NCI-H345 treated with DMSO at 0.1 percent for 48 hours (cell line): ENCODE measurements at regions not wholly inside any gene's neighbourhood (a gene's known extent, or its start where the extent isn't known, plus 50 kb on each side); places are given as distances from the start of the nearest gene placed in this dataset.
"Not testable (repeated sequence)": the region's sequence is repeated elsewhere in the genome, so short reads cannot be mapped to it uniquely, and the experiment has no call there.

Source experiments
- DNase-seq: peaks from one replicate; lab custom pipeline; 2025; ENCODE audit not compliant: unreplicated experiment; lab: John Stamatoyannopoulos, UW

GRCh38 chr6:147651-148050, 144.6 kb upstream of the DUSP22 start:
- DNase-seq: not testable (repeated sequence)

DNA sequence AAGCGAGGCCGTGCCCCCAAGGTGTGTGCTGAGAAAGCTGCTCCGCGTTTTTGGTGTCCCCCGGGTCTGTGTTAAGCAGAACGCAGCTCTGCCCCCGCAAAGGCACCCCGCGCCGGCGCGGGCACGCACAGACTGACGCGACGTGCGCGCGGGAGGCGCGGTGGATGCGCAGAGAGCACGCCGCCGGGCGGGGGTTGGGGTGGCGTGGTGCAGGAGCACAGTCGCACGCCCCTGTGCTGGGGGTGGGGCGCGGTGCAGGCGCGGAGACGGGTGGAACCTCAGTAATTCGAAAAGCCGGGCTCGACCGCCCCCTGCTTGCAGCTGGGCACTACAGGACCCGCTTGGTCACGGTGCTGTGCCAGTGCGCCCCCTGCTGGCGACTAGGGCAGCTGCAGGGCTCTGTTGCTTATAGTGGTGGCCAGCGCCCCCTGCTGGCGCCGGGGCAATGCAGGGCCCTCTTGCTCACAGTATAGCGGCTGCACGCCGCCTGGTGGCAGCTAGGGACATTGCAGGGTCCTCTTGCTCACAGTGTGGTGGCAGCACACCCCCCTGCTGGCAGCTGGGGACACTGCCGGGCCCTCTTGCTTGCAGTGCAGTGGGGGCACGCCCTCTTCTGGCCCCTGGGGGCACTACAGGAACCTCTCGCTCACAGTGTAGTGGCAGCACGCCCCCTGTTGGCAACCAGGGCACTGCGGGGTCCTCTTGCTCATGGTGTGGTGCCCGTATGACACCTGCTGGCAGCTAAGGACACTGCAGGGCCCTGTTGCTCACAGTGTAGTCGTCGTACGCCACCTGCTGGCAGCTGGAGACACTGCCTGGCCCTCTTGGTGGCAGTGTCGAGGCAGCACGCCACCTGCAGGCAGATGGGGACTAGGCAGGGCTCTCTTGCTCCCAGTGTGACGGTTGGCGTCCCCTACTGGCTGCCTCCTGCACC, 144.0 kb upstream of the DUSP22 start:
- not testable (repeated sequence) for DNase-seq

- DNase-seq: not testable (repeated sequence)
Observed at GRCh38 chr6:150147-150546, 142.1 kb upstream of the DUSP22 start.

GRCh38 chr6:152436-152835, 139.9 kb upstream of the DUSP22 start:
- DNase-seq: not testable (repeated sequence)

DNA sequence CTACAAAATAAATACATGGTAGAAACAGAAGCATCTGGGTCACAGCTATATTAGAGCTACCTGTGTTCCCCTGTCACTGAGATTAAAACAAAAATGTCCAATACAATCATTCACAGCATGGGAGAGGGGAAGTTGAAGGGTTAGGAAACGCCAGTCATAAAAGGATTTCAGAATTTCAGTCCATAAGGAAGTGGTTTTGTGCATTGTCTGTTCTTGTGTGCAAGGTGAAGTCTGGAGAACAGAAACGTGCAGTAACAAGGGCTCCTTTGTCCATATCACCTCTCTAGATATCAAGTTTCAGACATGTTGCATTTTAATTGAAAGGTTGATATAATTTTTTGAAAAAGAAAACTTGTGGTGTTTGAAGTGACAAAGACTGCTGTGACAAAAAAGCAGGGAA, 139.3 kb upstream of the DUSP22 start:
- DNase-seq: not testable (repeated sequence)

DNA sequence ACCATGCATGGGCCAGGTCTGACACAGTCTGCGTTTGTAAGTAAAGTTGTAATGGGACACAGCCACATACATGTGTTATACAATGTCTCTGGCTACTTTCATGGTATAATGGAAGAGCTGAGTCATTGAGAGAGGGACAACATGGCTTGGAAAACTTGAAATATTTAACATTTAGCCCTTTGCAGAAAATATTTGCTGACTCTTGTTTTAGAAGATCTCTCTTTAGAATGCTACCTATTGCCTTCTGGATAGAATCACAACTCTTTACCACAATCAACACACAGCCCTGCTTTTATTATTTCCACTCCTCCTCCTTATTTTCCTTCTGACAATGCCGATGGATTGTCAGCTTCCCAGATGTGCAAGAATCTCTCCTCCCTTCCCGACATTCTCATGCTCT, 138.4 kb upstream of the DUSP22 start:
- DNase-seq: not testable (repeated sequence)

GRCh38 chr6:154321-155092, 137.8 kb upstream of the DUSP22 start:
- not testable (repeated sequence) for DNase-seq

DNA sequence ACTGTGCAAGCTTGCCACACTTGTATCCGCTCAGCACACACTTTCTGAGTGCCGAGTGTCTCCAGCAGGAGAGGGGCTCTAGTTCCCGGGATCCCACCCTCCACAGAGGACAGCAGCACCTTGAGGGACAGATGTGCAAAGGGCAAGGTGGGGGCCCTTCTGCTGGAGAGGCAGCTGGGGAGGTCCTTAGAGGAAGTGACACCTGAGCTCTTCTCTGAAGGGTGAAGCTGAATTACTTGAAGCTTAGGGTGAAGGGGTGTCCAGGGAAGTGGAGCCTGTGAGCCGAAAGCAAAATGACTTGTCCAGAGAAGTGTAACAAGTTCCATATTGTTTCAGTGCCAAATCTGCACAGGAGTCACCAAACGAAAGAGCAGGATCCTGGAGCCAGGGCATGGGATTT, 136.3 kb upstream of the DUSP22 start:
- no peak for DNase-seq

DNA sequence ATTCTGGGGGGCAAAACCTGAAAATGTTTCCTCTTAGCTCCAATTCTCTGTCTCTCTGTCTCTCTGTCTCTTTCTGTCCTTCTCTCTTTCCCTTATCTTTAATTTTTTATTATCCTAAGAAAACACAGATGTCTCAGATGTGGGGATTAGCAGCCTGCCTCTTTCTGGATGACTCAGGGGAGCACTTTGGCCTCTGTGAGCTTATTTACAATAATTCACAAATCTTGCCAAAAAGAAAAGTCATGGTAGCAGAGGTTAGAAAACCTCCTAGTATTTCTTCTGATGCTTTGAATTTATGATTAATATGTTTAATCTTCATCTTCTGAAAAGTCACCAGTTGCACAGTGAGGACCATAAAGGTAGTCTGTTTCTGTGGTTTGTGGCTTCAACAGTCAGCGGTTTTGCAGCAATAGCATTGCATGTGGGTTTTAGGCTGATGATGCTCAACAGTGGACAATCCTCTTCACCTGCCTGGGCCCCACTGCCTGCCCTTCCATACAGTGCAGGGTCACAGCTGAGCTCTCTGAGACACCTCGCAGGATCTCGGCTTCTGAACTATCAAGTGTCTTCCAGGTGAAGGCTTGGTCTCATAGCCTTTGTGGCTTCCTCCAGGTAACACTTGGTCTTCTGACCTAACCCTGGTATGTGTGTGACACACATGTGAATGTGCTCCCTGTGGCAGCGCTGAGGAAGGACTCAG, 135.7 kb upstream of the DUSP22 start:
- not testable (repeated sequence) for DNase-seq

DNA sequence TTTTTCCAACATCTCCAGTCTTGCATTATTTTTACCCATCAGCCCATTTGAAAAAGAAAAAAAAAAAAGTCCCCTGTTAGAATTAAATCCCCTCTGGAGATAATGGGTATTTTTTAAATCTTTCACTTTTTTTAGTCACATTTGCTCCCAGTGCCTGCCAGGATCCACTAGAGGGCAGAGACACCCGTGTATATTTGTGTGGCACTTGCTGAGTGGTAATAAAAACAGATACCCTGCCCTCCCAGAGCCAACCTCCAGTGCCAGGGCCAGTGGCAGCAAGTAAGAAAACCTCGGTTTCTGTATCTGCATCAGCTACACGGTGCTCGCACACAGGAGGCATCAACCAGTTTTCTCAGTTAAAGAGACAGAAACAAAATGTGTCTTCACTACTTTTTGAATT, 135.1 kb upstream of the DUSP22 start:
- not testable (repeated sequence) for DNase-seq

GRCh38 chr6:161657-162056, 130.6 kb upstream of the DUSP22 start:
- DNase-seq: not testable (repeated sequence)

GRCh38 chr6:164720-165119, 127.6 kb upstream of the DUSP22 start:
- no peak for DNase-seq

GRCh38 chr6:165263-165662, 127.0 kb upstream of the DUSP22 start:
- DNase-seq: no peak

- DNase-seq: no peak
Observed at GRCh38 chr6:165906-166305, 126.4 kb upstream of the DUSP22 start.

DNA sequence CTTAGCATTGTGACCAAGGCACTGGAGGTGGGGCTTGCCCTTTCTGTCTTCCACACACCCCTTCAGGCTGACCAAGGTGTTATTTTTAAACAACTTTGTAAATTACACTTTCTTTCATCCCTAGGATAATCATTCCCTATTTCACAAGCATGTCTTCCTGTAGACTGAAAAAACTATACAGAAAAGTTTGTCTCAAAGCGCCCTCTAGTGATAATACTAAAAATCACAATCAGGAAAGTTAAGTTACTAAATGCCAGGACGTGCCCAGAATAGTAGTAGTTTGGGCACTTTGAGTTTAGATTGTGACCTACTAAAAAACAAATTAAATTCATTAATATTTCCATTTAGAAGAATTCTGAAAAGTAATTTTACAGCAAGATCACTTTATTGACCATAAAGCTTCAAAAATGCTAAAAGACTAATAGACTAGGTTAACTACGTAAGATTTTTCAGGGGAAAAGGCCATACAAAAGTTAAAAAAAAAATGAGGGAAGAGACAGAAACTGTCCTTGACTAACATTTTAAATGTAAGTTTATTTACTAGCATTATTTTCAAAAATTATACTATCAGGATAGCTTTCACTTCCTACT, 123.3 kb upstream of the DUSP22 start:
- DNase-seq: no peak

DNA sequence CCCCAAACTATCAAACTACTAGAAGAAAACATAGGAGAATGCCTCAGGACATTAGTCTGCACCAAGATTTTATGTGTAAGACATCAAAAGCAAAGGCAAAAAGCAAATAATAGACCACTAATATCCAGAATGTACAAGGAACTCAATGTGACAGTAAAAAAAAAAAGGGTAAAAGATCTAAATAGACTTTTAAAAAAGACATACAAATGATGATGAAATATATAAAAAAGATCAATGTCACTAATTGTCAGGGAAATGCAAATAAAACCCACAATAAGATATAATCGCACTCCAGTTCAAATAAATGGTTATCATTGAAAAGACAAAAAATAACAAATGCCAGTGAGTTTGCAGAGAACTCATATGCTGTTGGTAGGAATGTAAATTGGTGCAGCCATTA, 118.3 kb upstream of the DUSP22 start:
- DNase-seq: no peak

GRCh38 chr6:175680-176079, 116.6 kb upstream of the DUSP22 start:
- no peak for DNase-seq

GRCh38 chr6:176766-177165, 115.5 kb upstream of the DUSP22 start:
- DNase-seq: no peak

DNA sequence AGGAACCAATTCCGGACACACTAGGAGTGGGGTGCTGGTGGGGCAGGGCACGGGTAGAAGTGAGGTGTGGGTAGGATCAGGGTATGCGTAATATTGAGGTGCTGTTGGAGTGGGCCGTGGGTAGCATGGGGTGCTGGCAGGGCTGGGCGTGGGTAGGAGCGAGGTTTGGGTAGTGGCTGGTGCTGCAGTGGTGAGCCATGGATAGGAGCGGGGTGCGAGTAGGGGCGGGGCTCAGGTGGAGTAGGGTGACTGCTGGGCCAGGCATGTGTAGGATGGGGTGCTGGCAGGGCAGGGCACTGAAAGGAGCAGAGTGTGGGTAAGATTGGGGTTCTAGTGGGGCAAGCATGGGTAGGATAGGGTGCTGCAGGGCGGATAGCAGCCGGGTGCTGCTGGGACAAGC, 114.2 kb upstream of the DUSP22 start:
- no peak for DNase-seq

- not testable (repeated sequence) for DNase-seq
Observed at GRCh38 chr6:178929-179328, 113.4 kb upstream of the DUSP22 start.

DNA sequence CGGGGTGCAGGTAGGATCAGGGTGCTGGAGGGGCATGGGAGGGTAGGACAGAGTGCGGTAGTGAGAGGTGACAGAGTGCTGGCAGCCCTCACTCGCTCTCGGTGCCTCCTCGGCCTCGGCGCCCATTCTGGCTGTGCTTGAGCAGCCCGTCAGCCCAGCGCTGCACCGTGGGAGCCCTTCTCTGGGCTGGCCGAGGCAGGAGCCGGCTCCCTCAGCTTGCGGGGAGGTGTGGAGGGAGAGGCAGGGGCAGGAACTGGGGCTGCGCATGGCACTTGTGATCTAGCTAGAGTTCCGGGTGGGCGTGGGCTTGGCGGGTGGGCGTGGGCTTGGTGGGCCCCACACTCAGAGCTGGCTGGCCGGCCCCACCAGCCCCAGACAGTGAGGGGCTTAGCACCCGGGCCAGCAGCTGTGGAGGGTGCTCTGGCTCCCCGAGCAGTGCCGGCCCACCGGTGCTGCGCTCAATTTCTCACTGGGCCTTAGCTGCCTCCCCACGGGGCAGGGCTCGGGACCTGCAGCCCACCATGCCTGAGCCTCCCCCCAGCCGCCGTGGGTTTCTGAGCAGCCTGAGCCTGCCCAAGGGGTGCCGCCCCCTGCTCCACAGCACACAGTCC, 112.8 kb upstream of the DUSP22 start:
- DNase-seq: no peak
